Neutrophil (primary cell): ENCODE measurements at regions not wholly inside any gene's neighbourhood (a gene's known extent, or its start where the extent isn't known, plus 50 kb on each side); places are given as distances from the start of the nearest gene placed in this dataset.

Experiments
- H3K27ac ChIP-seq: fragments of 200-600 bp; sonication (generic); 2 replicates; pipeline ENCODE4 v1.5.1; 2016; ENCODE audit warnings: mild to moderate bottlenecking, moderate library complexity
- H3K27me3 ChIP-seq: fragments of 200-600 bp; sonication (generic); 2 replicates; pipeline ENCODE4 v1.6.0; 2016; ENCODE audit warnings: mild to moderate bottlenecking
- H3K36me3 ChIP-seq: fragments of 200-600 bp; sonication (generic); 2 replicates; pipeline ENCODE4 v1.5.1; 2017
- H3K4me1 ChIP-seq, 2 experiments: fragments of 200-600 bp in 1 of 2; sonication (generic) in 1 of 2; 1 replicate in 1 of 2; 2 replicates in 1 of 2; pipeline versions ENCODE4 v1.5.1 to v1.6.1; 2013 to 2016; ENCODE audit warnings: low read depth in 1 of 2, low read length in 1 of 2, mild to moderate bottlenecking in 1 of 2, moderate library complexity in 1 of 2; ENCODE audit not compliant: control insufficient read depth in 1 of 2, insufficient read depth in 1 of 2
- H3K4me3 ChIP-seq, 2 experiments: fragments of 200-600 bp in 1 of 2; sonication (generic) in 1 of 2; 1 replicate in 1 of 2; 2 replicates in 1 of 2; pipeline ENCODE4 v1.5.1; 2013 to 2016; ENCODE audit warnings: low read depth in 1 of 2, low read length in 1 of 2, mild to moderate bottlenecking in 1 of 2, moderate library complexity in 1 of 2
- H3K9me3 ChIP-seq: fragments of 200-600 bp; sonication (generic); 2 replicates; pipeline ENCODE4 v1.5.1; 2016
- TF ChIP-seq, protein P1 (sequence below): fragments of 200-600 bp; sonication (generic); IDR thresholded peaks from 2 replicates; pipeline ENCODE4 v1.5.1; 2016; ENCODE audit warnings: antibody characterized with exemption

GRCh38 chr9:126225611-126226609, 100.7 kb upstream of the MVB12B start:
- Histone ChIP-seq H3K4me1 (no peaks in the 10 kb centered on the region), H3K9me3 (no peaks in the 10 kb centered on the region), H3K27ac (no peak overlapping the region), H3K27me3 (peaks cover 82% of the 10 kb centered on the region), H3K4me3 (no peak overlapping the region), H3K36me3 (no peaks in the 10 kb centered on the region)
- TF ChIP-seq, protein P1, sequence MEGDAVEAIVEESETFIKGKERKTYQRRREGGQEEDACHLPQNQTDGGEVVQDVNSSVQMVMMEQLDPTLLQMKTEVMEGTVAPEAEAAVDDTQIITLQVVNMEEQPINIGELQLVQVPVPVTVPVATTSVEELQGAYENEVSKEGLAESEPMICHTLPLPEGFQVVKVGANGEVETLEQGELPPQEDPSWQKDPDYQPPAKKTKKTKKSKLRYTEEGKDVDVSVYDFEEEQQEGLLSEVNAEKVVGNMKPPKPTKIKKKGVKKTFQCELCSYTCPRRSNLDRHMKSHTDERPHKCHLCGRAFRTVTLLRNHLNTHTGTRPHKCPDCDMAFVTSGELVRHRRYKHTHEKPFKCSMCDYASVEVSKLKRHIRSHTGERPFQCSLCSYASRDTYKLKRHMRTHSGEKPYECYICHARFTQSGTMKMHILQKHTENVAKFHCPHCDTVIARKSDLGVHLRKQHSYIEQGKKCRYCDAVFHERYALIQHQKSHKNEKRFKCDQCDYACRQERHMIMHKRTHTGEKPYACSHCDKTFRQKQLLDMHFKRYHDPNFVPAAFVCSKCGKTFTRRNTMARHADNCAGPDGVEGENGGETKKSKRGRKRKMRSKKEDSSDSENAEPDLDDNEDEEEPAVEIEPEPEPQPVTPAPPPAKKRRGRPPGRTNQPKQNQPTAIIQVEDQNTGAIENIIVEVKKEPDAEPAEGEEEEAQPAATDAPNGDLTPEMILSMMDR, result no peak

- no peaks in the 10 kb centered on the region for H3K9me3 ChIP-seq
- no peaks in the 10 kb centered on the region for H3K36me3 ChIP-seq
- TF ChIP-seq, protein P1, result no peak
- no peak overlapping the region for H3K4me3 ChIP-seq
- no peak overlapping the region for H3K27ac ChIP-seq
- H3K27me3 ChIP-seq, result peaks cover 68% of the 10 kb centered on the region
- H3K4me1 ChIP-seq, result no peaks in the 10 kb centered on the region
Observed at GRCh38 chr9:126226991-126227936, 99.4 kb upstream of the MVB12B start.

DNA sequence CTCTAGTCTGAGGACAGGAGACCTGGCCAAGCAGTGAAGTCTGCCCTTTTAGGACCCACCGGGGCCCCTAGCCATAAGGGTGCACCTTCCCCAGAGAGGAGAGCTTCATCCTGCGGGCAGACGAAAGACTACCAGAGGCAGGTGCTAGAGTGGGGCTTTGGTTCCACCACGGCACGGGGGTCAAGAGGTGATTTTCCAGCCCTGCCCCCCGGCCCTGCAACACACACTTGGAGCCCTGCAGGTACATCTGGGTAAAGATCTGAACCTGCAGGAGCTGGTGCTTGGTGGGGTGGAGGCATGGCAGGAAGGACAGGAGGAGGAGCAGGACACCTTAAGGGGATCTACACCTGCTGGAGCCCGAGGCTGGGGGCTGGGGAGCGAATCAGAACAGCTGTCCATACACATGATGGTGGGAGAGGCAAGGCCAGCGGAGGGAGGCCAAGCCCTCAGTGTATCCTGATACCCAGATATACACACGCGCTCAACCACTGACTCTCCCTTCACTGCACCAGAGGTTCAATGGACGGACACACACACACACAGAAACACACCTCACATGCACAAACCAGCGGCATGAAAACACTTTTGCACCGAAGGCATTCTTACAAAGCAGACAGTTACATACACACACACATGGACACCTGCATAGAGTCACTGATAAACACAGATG, 98.4 kb upstream of the MVB12B start:
- Histone ChIP-seq H3K27me3 (peaks cover 58% of the 10 kb centered on the region), H3K4me3 (no peak overlapping the region), H3K36me3 (no peaks in the 10 kb centered on the region), H3K9me3 (no peaks in the 10 kb centered on the region), H3K4me1 (no peaks in the 10 kb centered on the region), H3K27ac (no peak overlapping the region)
- TF ChIP-seq, protein P1, result no peak

- Histone ChIP-seq H3K9me3 (no peaks in the 10 kb centered on the region), H3K36me3 (no peaks in the 10 kb centered on the region), H3K4me1 (no peaks in the 10 kb centered on the region), H3K27ac (no peak overlapping the region), H3K27me3 (peaks cover 52% of the 10 kb centered on the region), H3K4me3 (no peak overlapping the region)
- TF ChIP-seq, protein P1, result peak; percentile 70
Observed at GRCh38 chr9:126228781-126229444, 97.7 kb upstream of the MVB12B start.

GRCh38 chr9:126229501-126229900, 97.1 kb upstream of the MVB12B start:
- Histone ChIP-seq H3K4me1 (no peaks in the 10 kb centered on the region), H3K9me3 (no peaks in the 10 kb centered on the region), H3K27ac (no peak overlapping the region), H3K36me3 (no peaks in the 10 kb centered on the region), H3K27me3 (peaks cover 46% of the 10 kb centered on the region), H3K4me3 (no peak overlapping the region)
- TF ChIP-seq, protein P1, result no peak
